Epithelial cell of esophagus (primary cell): ENCODE measurements at regions not wholly inside any gene's neighbourhood (a gene's known extent, or its start where the extent isn't known, plus 50 kb on each side); places are given as distances from the start of the nearest gene placed in this dataset.

Source experiments
- DNase-seq: peaks from one replicate; pipeline ENCODE4 v3.0.0; 2010; ENCODE audit warnings: low read depth
- H3K4me3 ChIP-seq: 2 replicates; pipeline ENCODE4 v1.5.1; 2011; ENCODE audit warnings: mild to moderate bottlenecking, low read length, control low read depth
- CTCF ChIP-seq: IDR thresholded peaks from 2 replicates; pipeline ENCODE4 v1.5.1; 2011; ENCODE audit warnings: low read depth, mild to moderate bottlenecking, low read length, control low read depth, inconsistent platforms; ENCODE audit not compliant: insufficient read depth; ENCODE audit errors: missing control alignments

- no peak for TF ChIP-seq CTCF
- DNase-seq: peak; percentile 67
Measured at GRCh38 chr14:87231336-87232026, 761.5 kb downstream of the GALC start.

DNA sequence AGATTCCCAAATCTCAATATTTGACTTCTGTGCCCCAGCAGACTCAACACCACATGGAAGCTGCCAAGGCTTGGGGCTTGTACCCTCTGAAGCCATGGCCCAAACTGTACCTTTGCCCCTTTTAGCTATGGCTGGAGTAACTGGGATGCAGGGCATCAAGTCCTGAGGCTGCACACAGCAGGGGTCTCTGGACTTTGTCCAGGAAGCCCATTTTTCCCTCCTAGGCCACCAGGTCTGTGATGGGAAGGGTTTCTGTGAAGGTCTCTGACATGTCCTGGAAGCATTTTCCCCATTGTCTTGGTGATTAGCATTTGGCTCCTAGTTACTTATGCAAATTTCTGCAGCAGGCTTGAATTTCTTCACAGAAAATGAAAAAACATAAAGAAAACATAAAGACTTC lies 762.3 kb downstream of the GALC start:
- TF ChIP-seq CTCF: no peak
- DNase-seq: no peak
- H3K4me3 ChIP-seq: no peak overlapping the region

More at GRCh38 chr14:87231336-87232026, 761.5 kb downstream of the GALC start:
- H3K4me3 ChIP-seq: no peak overlapping the region

- H3K4me3 ChIP-seq: no peak overlapping the region
- no peak for TF ChIP-seq CTCF
- DNase-seq: no peak
Measured at GRCh38 chr14:87229131-87229530, 763.9 kb downstream of the GALC start.

- TF ChIP-seq CTCF: no peak
- DNase-seq: no peak
- no peak overlapping the region for H3K4me3 ChIP-seq
Measured at GRCh38 chr14:87217023-87217422, 776.0 kb downstream of the GALC start.

- no peak for TF ChIP-seq CTCF
- DNase-seq: peak; percentile 18
- no peak overlapping the region for H3K4me3 ChIP-seq
Measured at GRCh38 chr14:87214558-87214957, 778.4 kb downstream of the GALC start.

DNA sequence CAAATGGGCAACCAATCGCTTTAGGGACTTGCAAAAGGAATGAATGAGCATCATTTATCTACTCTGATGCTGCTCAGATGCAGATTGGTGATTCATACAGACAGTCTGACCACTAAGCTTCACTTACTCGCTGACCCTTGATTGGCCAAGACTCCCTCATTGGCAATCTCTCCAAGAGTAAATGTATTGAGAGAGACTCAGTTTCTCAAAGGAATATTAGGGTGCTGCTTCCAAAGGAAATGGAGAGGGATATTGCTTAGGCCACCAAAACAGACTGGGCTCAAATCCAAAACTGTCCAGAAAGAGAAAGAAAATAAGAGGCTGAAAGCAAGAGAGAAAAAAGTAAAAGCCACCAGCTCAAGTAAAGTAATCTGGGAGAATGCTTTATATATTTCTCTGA lies 785.2 kb downstream of the GALC start:
- no peak for TF ChIP-seq CTCF
- H3K4me3 ChIP-seq: no peak overlapping the region
- DNase-seq: peak; percentile 4

DNA sequence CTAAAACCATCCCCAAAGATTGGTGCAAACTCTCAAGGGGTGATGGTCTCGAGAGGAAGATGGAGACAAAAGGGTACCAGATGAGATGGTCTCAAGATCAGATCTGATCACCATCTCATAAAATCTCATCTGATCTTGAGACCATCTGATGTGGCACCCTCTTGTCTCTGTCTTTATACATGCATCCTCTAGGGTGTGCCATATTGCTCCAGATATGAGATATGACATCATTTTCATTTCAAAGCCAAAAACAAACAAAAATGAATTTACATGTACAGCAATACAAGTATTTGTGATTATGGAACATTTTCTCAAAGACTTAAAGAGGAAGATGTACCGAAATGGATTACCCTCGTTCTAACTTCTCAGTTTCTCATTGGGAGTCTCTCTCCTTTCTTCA lies 787.2 kb downstream of the GALC start:
- peak; percentile 17 for DNase-seq
- H3K4me3 ChIP-seq: no peak overlapping the region
- peak; percentile 4 for TF ChIP-seq CTCF
